Neural cell (in vitro differentiated cells): ENCODE measurements at regions not wholly inside any gene's neighbourhood (a gene's known extent, or its start where the extent isn't known, plus 50 kb on each side); places are given as distances from the start of the nearest gene placed in this dataset.
"Not testable (repeated sequence)": the region's sequence is repeated elsewhere in the genome, so short reads cannot be mapped to it uniquely, and the experiment has no call there.

Experiments used
- CTCF ChIP-seq: fragments of 450-650 bp; IDR thresholded peaks from 2 replicates; pipeline ENCODE4 v1.5.1; 2014; ENCODE audit warnings: antibody characterized with exemption, mild to moderate bottlenecking, moderate library complexity; ENCODE audit not compliant: poor library complexity, severe bottlenecking
- EP300 ChIP-seq: fragments of 450-650 bp; conservative IDR thresholded peaks from 2 replicates; pipeline ENCODE4 v1.6.1; 2014; ENCODE audit warnings: antibody characterized with exemption, mild to moderate bottlenecking, moderate library complexity; ENCODE audit not compliant: poor library complexity, severe bottlenecking
- EZH2 ChIP-seq: fragments of 200-600, 300-800 bp; shearing (Covaris generic), sonication (generic); IDR thresholded peaks from 2 replicates; pipeline ENCODE4 v1.6.1; 2014; ENCODE audit warnings: antibody characterized with exemption, low read length, borderline replicate concordance, mild to moderate bottlenecking; ENCODE audit not compliant: insufficient read depth, poor library complexity, severe bottlenecking
- RAD21 ChIP-seq: fragments of 450-650 bp; conservative IDR thresholded peaks from 2 replicates; pipeline ENCODE4 v1.6.1; 2014; ENCODE audit warnings: antibody characterized with exemption, mild to moderate bottlenecking, moderate library complexity

DNA sequence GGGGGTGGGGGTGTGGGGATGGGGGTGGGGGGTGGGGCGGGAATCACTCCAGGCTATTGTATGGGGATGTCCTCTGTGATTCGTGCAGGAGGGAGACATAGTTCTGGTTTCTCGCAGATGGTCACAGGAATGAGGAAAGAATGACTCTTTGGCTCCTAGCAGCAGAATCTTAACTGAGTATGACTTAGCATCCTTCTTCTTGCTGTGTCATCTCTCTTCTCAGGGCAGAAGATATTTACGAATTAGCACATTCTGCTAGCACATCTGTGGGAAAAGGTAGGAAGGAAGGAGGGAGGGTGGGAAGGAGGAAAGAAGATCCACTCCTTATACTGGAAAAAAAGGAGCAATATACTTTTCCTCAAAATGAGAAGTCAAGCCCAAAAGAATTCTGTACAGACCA, 686.8 kb upstream of the DEFB115 start:
- TF ChIP-seq CTCF, RAD21, EZH2, EP300: not testable (repeated sequence)
